ENCODE measurements at regions not wholly inside any gene's neighbourhood (a gene's known extent, or its start where the extent isn't known, plus 50 kb on each side); places are given as distances from the start of the nearest gene placed in this dataset.
"Not testable (repeated sequence)": the region's sequence is repeated elsewhere in the genome, so short reads cannot be mapped to it uniquely, and the experiment has no call there.

GRCh38 chr3:33957176-33957575 lies 158.7 kb downstream of the PDCD6IP start:
- TF ChIP-seq CTCF (IDR thresholded peaks at IDR 0.05; ENCODE audit: insufficient read depth, low read depth, low read length), result no peak
- Histone ChIP-seq H3K36me3 (ENCODE audit: control insufficient read depth, insufficient read depth, low read length) (no peaks in the 10 kb centered on the region), H3K27me3 (ENCODE audit: control insufficient read depth, insufficient read depth, low read length) (no peaks in the 10 kb centered on the region), H3K4me3 (ENCODE audit: low read depth, low read length) (no peak overlapping the region)
- ChIA-PET POLR2A (no interaction called here), CTCF (no interaction called here)
- DNase-seq (ENCODE audit: low read depth), result no peak

- no peak for TF ChIP-seq CTCF (IDR thresholded peaks at IDR 0.05; ENCODE audit: insufficient read depth, low read depth, low read length)
- DNase-seq (ENCODE audit: low read depth), result no peak
- Histone ChIP-seq H3K27me3 (ENCODE audit: control insufficient read depth, insufficient read depth, low read length) (no peaks in the 10 kb centered on the region), H3K4me3 (ENCODE audit: low read depth, low read length) (no peak overlapping the region), H3K36me3 (ENCODE audit: control insufficient read depth, insufficient read depth, low read length) (no peaks in the 10 kb centered on the region)
- CTCF ChIA-PET, result no interaction called here
- POLR2A ChIA-PET, result no interaction called here
Measured at GRCh38 chr3:33958661-33959060, 160.2 kb downstream of the PDCD6IP start.

GRCh38 chr3:33962396-33962795 lies 164.0 kb downstream of the PDCD6IP start:
- Histone ChIP-seq H3K27me3 (ENCODE audit: control insufficient read depth, insufficient read depth, low read length) (no peaks in the 10 kb centered on the region), H3K4me3 (ENCODE audit: low read depth, low read length) (no peak overlapping the region), H3K36me3 (ENCODE audit: control insufficient read depth, insufficient read depth, low read length) (no peaks in the 10 kb centered on the region)
- CTCF ChIA-PET, result interaction anchor here (0.8 kb wide), 2 partner anchors 37 to 79 kb away, joined by 3 read pairs; no protein-coding TSS in a partner anchor
- POLR2A ChIA-PET, result no interaction called here
- no peak for DNase-seq (ENCODE audit: low read depth)
- TF ChIP-seq CTCF (IDR thresholded peaks at IDR 0.05; ENCODE audit: insufficient read depth, low read depth, low read length), result no peak

GRCh38 chr3:33970180-33970579 lies 171.8 kb downstream of the PDCD6IP start:
- CTCF ChIA-PET, POLR2A ChIA-PET: not testable (repeated sequence)

GRCh38 chr3:33971055-33971454 lies 172.6 kb downstream of the PDCD6IP start:
- Histone ChIP-seq H3K36me3 (ENCODE audit: control insufficient read depth, insufficient read depth, low read length) (no peaks in the 10 kb centered on the region), H3K27me3 (ENCODE audit: control insufficient read depth, insufficient read depth, low read length) (no peaks in the 10 kb centered on the region), H3K4me3 (ENCODE audit: low read depth, low read length) (no peak overlapping the region)
- POLR2A ChIA-PET, result no interaction called here
- no peak for DNase-seq (ENCODE audit: low read depth)
- CTCF ChIA-PET, result no interaction called here
- TF ChIP-seq CTCF (IDR thresholded peaks at IDR 0.05; ENCODE audit: insufficient read depth, low read depth, low read length), result no peak

More at GRCh38 chr3:33970180-33970579, 171.8 kb downstream of the PDCD6IP start:
- H3K27me3 ChIP-seq (ENCODE audit: control insufficient read depth, insufficient read depth, low read length); DNase-seq (ENCODE audit: low read depth); H3K36me3 ChIP-seq (ENCODE audit: control insufficient read depth, insufficient read depth, low read length); H3K4me3 ChIP-seq (ENCODE audit: low read depth, low read length): not testable (repeated sequence)

GRCh38 chr3:33975463-33975862 lies 177.0 kb downstream of the PDCD6IP start:
- CTCF ChIA-PET, result no interaction called here
- H3K27me3 ChIP-seq (ENCODE audit: control insufficient read depth, insufficient read depth, low read length), result no peaks in the 10 kb centered on the region

More at GRCh38 chr3:33975463-33975862, 177.0 kb downstream of the PDCD6IP start:
- POLR2A ChIA-PET, result no interaction called here
- no peaks in the 10 kb centered on the region for H3K36me3 ChIP-seq (ENCODE audit: control insufficient read depth, insufficient read depth, low read length)
- TF ChIP-seq CTCF (IDR thresholded peaks at IDR 0.05; ENCODE audit: insufficient read depth, low read depth, low read length), result no peak
- H3K4me3 ChIP-seq (ENCODE audit: low read depth, low read length), result no peak overlapping the region
- DNase-seq (ENCODE audit: low read depth), result no peak

Measured in BJ (cell line).